ENCODE measurements at regions not wholly inside any gene's neighbourhood (a gene's known extent, or its start where the extent isn't known, plus 50 kb on each side); places are given as distances from the start of the nearest gene placed in this dataset.
"Not testable (repeated sequence)": the region's sequence is repeated elsewhere in the genome, so short reads cannot be mapped to it uniquely, and the experiment has no call there.

GRCh38 chr6:22755605-22756004 lies 186.2 kb downstream of the HDGFL1 start:
- CTCF ChIA-PET: no interaction called here
- DNase-seq (ENCODE audit: low spot score): no peak
- TF ChIP-seq CTCF (conservative IDR thresholded peaks at IDR 0.05; ENCODE audit: low read depth): no peak
- H3K27ac ChIP-seq: no peak overlapping the region
- POLR2A ChIA-PET (ENCODE audit: low non-redundant PET): no interaction called here

GRCh38 chr6:22756365-22756764 lies 187.0 kb downstream of the HDGFL1 start:
- no peak for DNase-seq (ENCODE audit: low spot score)
- H3K27ac ChIP-seq: no peak overlapping the region
- TF ChIP-seq CTCF (conservative IDR thresholded peaks at IDR 0.05; ENCODE audit: low read depth): no peak
- POLR2A ChIA-PET (ENCODE audit: low non-redundant PET): no interaction called here
- CTCF ChIA-PET: no interaction called here

GRCh38 chr6:22764496-22764895 lies 195.1 kb downstream of the HDGFL1 start:
- POLR2A ChIA-PET (ENCODE audit: low non-redundant PET): no interaction called here
- CTCF ChIA-PET: no interaction called here
- no peak for TF ChIP-seq CTCF (conservative IDR thresholded peaks at IDR 0.05; ENCODE audit: low read depth)
- DNase-seq (ENCODE audit: low spot score): no peak
- no peak overlapping the region for H3K27ac ChIP-seq

- DNase-seq (ENCODE audit: low spot score): no peak
- CTCF ChIA-PET: no interaction called here
- POLR2A ChIA-PET (ENCODE audit: low non-redundant PET): no interaction called here
- TF ChIP-seq CTCF (conservative IDR thresholded peaks at IDR 0.05; ENCODE audit: low read depth): no peak
- H3K27ac ChIP-seq: no peak overlapping the region
These were observed 195.6 kb downstream of the HDGFL1 start for GRCh38 chr6:22765015-22765414.

- ChIA-PET POLR2A (ENCODE audit: low non-redundant PET) (no interaction called here), CTCF (no interaction called here)
- TF ChIP-seq CTCF (conservative IDR thresholded peaks at IDR 0.05; ENCODE audit: low read depth): no peak
- no peak for DNase-seq (ENCODE audit: low spot score)
- no peak overlapping the region for H3K27ac ChIP-seq
These were observed 197.6 kb downstream of the HDGFL1 start for GRCh38 chr6:22766979-22767378.

- ChIA-PET POLR2A (ENCODE audit: low non-redundant PET) (no interaction called here), CTCF (no interaction called here)
- DNase-seq (ENCODE audit: low spot score): no peak
- H3K27ac ChIP-seq: no peak overlapping the region
- no peak for TF ChIP-seq CTCF (conservative IDR thresholded peaks at IDR 0.05; ENCODE audit: low read depth)
These were observed 200.7 kb downstream of the HDGFL1 start for GRCh38 chr6:22770054-22770453.

- POLR2A ChIA-PET (ENCODE audit: low non-redundant PET): no interaction called here
- CTCF ChIA-PET: no interaction called here
- TF ChIP-seq CTCF (conservative IDR thresholded peaks at IDR 0.05; ENCODE audit: low read depth): no peak
- H3K27ac ChIP-seq: no peak overlapping the region
- DNase-seq (ENCODE audit: low spot score): no peak
These were observed 204.8 kb downstream of the HDGFL1 start for GRCh38 chr6:22774129-22774528.

GRCh38 chr6:22778438-22778837 lies 209.1 kb downstream of the HDGFL1 start:
- H3K27ac ChIP-seq; CTCF ChIA-PET; POLR2A ChIA-PET (ENCODE audit: low non-redundant PET); DNase-seq (ENCODE audit: low spot score): not testable (repeated sequence)
